Endothelial cell of umbilical vein (primary cell): ENCODE measurements at regions not wholly inside any gene's neighbourhood (a gene's known extent, or its start where the extent isn't known, plus 50 kb on each side); places are given as distances from the start of the nearest gene placed in this dataset.

Source experiments
- EZH2 ChIP-seq: IDR thresholded peaks from 2 replicates; pipeline ENCODE4 v1.6.1; 2012; ENCODE audit warnings: borderline replicate concordance, low read depth, mild to moderate bottlenecking, moderate library complexity, low read length, inconsistent platforms; ENCODE audit not compliant: severe bottlenecking
- POLR2A ChIP-seq: IDR thresholded peaks from 2 replicates; pipeline ENCODE4 v1.6.1; 2012; ENCODE audit warnings: low read depth, mild to moderate bottlenecking, control low read depth, low read length
- TF ChIP-seq, protein P1 (sequence below), 2 donors: IDR thresholded peaks; 1 replicate in 1 of 2; 2 replicates in 1 of 2; pipeline ENCODE4 v1.5.1; 2011; ENCODE audit warnings: low read length in 2 of 2, mild to moderate bottlenecking in 2 of 2, moderate library complexity in 2 of 2, control low read depth in 1 of 2, inconsistent platforms in 1 of 2, low read depth in 1 of 2; ENCODE audit not compliant: insufficient read depth in 1 of 2; ENCODE audit errors: extremely low read depth in 1 of 2

- no peak for TF ChIP-seq POLR2A
- TF ChIP-seq, protein P1, sequence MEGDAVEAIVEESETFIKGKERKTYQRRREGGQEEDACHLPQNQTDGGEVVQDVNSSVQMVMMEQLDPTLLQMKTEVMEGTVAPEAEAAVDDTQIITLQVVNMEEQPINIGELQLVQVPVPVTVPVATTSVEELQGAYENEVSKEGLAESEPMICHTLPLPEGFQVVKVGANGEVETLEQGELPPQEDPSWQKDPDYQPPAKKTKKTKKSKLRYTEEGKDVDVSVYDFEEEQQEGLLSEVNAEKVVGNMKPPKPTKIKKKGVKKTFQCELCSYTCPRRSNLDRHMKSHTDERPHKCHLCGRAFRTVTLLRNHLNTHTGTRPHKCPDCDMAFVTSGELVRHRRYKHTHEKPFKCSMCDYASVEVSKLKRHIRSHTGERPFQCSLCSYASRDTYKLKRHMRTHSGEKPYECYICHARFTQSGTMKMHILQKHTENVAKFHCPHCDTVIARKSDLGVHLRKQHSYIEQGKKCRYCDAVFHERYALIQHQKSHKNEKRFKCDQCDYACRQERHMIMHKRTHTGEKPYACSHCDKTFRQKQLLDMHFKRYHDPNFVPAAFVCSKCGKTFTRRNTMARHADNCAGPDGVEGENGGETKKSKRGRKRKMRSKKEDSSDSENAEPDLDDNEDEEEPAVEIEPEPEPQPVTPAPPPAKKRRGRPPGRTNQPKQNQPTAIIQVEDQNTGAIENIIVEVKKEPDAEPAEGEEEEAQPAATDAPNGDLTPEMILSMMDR (IDR thresholded peaks at IDR 0.05; ENCODE audit: extremely low read depth in 1 of 2, insufficient read depth in 1 of 2, low read depth in 1 of 2, low read length in 2 of 2): no peak
- TF ChIP-seq EZH2: no peak
Measured at GRCh38 chr14:78010688-78011087, 159.5 kb upstream of the NRXN3 start.
